ENCODE measurements at regions not wholly inside any gene's neighbourhood (a gene's known extent, or its start where the extent isn't known, plus 50 kb on each side); places are given as distances from the start of the nearest gene placed in this dataset.

DNA sequence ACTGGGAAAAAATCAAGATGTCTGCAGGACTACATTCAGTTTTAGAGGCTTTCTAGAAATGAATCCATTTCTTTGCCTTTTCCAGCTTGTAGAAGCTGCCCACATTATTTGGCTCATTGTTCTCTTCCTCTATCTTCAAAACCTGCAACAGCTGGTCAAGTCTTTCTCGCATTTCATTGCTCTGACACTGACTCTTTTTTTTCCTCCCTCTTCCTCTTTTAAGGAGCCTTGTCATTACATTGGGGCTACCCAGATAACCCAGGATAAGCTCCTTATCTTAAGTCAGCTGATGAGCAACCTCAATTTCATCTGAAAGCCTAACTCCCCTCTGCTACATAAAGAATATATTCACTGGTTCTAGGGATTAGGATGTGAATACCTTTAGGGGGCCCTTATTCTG is 53.2 kb upstream of the CEP162 start (continued):
- TF ChIP-seq BDP1 (IDR thresholded peaks at IDR 0.05; ENCODE audit: insufficient read depth, insufficient read length): no peak
- TF ChIP-seq TOE1 (IDR thresholded peaks at IDR 0.05; ENCODE audit: borderline replicate concordance): no peak
- no peak for TF ChIP-seq TOE1 (CRISPR knock-in tag; IDR thresholded peaks at IDR 0.05; ENCODE audit: borderline replicate concordance, low read depth)
- TF ChIP-seq, protein P1, sequence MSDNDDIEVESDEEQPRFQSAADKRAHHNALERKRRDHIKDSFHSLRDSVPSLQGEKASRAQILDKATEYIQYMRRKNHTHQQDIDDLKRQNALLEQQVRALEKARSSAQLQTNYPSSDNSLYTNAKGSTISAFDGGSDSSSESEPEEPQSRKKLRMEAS (CRISPR knock-in tag; IDR thresholded peaks at IDR 0.05): no peak
- no peak for TF ChIP-seq L3MBTL2 (IDR thresholded peaks at IDR 0.05)
- TF ChIP-seq ZNF75A (CRISPR knock-in tag; IDR thresholded peaks at IDR 0.05): no peak
- TF ChIP-seq ETS2 (tag; IDR thresholded peaks at IDR 0.05; ENCODE audit: borderline replicate concordance, poor library complexity, severe bottlenecking): no peak
- TF ChIP-seq, protein P2, sequence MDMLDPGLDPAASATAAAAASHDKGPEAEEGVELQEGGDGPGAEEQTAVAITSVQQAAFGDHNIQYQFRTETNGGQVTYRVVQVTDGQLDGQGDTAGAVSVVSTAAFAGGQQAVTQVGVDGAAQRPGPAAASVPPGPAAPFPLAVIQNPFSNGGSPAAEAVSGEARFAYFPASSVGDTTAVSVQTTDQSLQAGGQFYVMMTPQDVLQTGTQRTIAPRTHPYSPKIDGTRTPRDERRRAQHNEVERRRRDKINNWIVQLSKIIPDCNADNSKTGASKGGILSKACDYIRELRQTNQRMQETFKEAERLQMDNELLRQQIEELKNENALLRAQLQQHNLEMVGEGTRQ (CRISPR knock-in tag; IDR thresholded peaks at IDR 0.05): no peak
- TF ChIP-seq, protein P3, sequence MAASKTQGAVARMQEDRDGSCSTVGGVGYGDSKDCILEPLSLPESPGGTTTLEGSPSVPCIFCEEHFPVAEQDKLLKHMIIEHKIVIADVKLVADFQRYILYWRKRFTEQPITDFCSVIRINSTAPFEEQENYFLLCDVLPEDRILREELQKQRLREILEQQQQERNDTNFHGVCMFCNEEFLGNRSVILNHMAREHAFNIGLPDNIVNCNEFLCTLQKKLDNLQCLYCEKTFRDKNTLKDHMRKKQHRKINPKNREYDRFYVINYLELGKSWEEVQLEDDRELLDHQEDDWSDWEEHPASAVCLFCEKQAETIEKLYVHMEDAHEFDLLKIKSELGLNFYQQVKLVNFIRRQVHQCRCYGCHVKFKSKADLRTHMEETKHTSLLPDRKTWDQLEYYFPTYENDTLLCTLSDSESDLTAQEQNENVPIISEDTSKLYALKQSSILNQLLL (CRISPR knock-in tag; IDR thresholded peaks at IDR 0.05; ENCODE audit: borderline replicate concordance): no peak
- TF ChIP-seq RB1 (IDR thresholded peaks at IDR 0.05; ENCODE audit: low read depth): no peak
- TF ChIP-seq MYBL2 (IDR thresholded peaks at IDR 0.05; ENCODE audit: low read depth): no peak
- TF ChIP-seq MYBL2 (CRISPR knock-in tag; IDR thresholded peaks at IDR 0.05; ENCODE audit: borderline replicate concordance): no peak
- no peak for TF ChIP-seq RBM34 (IDR thresholded peaks at IDR 0.05; ENCODE audit: borderline replicate concordance, insufficient read depth, low read length)
- no peak for TF ChIP-seq MEF2D (tag; conservative IDR thresholded peaks at IDR 0.05; ENCODE audit: low read depth)
- TF ChIP-seq MAFG (tag; conservative IDR thresholded peaks at IDR 0.05): 0 out of 2 replicates have a peak, but pooled peaks have one; percentile 30
- TF ChIP-seq, protein P4, sequence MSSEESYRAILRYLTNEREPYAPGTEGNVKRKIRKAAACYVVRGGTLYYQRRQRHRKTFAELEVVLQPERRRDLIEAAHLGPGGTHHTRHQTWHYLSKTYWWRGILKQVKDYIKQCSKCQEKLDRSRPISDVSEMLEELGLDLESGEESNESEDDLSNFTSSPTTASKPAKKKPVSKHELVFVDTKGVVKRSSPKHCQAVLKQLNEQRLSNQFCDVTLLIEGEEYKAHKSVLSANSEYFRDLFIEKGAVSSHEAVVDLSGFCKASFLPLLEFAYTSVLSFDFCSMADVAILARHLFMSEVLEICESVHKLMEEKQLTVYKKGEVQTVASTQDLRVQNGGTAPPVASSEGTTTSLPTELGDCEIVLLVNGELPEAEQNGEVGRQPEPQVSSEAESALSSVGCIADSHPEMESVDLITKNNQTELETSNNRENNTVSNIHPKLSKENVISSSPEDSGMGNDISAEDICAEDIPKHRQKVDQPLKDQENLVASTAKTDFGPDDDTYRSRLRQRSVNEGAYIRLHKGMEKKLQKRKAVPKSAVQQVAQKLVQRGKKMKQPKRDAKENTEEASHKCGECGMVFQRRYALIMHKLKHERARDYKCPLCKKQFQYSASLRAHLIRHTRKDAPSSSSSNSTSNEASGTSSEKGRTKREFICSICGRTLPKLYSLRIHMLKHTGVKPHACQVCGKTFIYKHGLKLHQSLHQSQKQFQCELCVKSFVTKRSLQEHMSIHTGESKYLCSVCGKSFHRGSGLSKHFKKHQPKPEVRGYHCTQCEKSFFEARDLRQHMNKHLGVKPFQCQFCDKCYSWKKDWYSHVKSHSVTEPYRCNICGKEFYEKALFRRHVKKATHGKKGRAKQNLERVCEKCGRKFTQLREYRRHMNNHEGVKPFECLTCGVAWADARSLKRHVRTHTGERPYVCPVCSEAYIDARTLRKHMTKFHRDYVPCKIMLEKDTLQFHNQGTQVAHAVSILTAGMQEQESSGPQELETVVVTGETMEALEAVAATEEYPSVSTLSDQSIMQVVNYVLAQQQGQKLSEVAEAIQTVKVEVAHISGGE (CRISPR knock-in tag; IDR thresholded peaks at IDR 0.05): no peak
- TF ChIP-seq, protein P5, sequence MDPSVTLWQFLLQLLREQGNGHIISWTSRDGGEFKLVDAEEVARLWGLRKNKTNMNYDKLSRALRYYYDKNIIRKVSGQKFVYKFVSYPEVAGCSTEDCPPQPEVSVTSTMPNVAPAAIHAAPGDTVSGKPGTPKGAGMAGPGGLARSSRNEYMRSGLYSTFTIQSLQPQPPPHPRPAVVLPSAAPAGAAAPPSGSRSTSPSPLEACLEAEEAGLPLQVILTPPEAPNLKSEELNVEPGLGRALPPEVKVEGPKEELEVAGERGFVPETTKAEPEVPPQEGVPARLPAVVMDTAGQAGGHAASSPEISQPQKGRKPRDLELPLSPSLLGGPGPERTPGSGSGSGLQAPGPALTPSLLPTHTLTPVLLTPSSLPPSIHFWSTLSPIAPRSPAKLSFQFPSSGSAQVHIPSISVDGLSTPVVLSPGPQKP (CRISPR knock-in tag; IDR thresholded peaks at IDR 0.05): no peak
- no peak for TF ChIP-seq ZNF507 (tag; conservative IDR thresholded peaks at IDR 0.05)
- TF ChIP-seq GABPB1 (CRISPR knock-in tag; IDR thresholded peaks at IDR 0.05): no peak
- TF ChIP-seq ZNF57 (CRISPR knock-in tag; IDR thresholded peaks at IDR 0.05): no peak
- TF ChIP-seq, protein P6, sequence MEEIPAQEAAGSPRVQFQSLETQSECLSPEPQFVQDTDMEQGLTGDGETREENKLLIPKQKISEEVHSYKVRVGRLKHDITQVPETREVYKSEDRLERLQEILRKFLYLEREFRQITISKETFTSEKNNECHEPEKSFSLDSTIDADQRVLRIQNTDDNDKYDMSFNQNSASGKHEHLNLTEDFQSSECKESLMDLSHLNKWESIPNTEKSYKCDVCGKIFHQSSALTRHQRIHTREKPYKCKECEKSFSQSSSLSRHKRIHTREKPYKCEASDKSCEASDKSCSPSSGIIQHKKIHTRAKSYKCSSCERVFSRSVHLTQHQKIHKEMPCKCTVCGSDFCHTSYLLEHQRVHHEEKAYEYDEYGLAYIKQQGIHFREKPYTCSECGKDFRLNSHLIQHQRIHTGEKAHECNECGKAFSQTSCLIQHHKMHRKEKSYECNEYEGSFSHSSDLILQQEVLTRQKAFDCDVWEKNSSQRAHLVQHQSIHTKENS (CRISPR knock-in tag; IDR thresholded peaks at IDR 0.05): no peak

Data from K562 (cell line).